Lung (tissue), 11 donors: ENCODE measurements at regions not wholly inside any gene's neighbourhood (a gene's known extent, or its start where the extent isn't known, plus 50 kb on each side); places are given as distances from the start of the nearest gene placed in this dataset.
A peak's percentile ranks its signal among the peaks of the same experiment; 100 is the strongest.

Experiments used
- ATAC-seq: fragments of 200-7000 bp; cut with Tn5 transposase; one replicate; pipeline ENCODE4 v1.9.1; 2020; ENCODE audit warnings: moderate number of reproducible peaks; ENCODE audit not compliant: insufficient read depth, low FRiP score
- DNase-seq, 3 donors: peaks; one replicate each; pipeline ENCODE4 v3.0.0-alpha.2; 2013 to 2017
- H3K27ac ChIP-seq, 2 donors: one replicate each; pipeline ENCODE4 v1.5.1; 2013; ENCODE audit warnings: mild to moderate bottlenecking in 2 of 2, moderate library complexity in 2 of 2, control low read depth in 1 of 2, inconsistent platforms in 1 of 2, low read depth in 1 of 2, low read length in 1 of 2
- H3K27me3 ChIP-seq, 3 donors: one replicate each; pipeline ENCODE4 v1.5.1; 2013; ENCODE audit warnings: low read length in 2 of 3; ENCODE audit not compliant: control insufficient read depth in 3 of 3, insufficient read depth in 3 of 3
- H3K36me3 ChIP-seq, 4 donors: one replicate each; pipeline ENCODE4 v1.5.1; 2013; ENCODE audit warnings: low read length in 4 of 4, mild to moderate bottlenecking in 1 of 4, moderate library complexity in 1 of 4; ENCODE audit not compliant: control insufficient read depth in 4 of 4, insufficient read depth in 4 of 4
- H3K4me1 ChIP-seq, 5 donors: one replicate each; pipeline ENCODE4 v1.5.1; 2013; ENCODE audit warnings: low read length in 5 of 5, mild to moderate bottlenecking in 2 of 5, moderate library complexity in 1 of 5; ENCODE audit not compliant: control insufficient read depth in 5 of 5, insufficient read depth in 5 of 5
- H3K4me3 ChIP-seq: one replicate; pipeline ENCODE4 v1.5.1; 2013; ENCODE audit warnings: mild to moderate bottlenecking, control low read depth, moderate library complexity
- H3K9ac ChIP-seq, 2 donors: one replicate each; pipeline ENCODE4 v1.5.1; 2013; ENCODE audit warnings: low read length in 2 of 2, control low read depth in 1 of 2; ENCODE audit not compliant: insufficient read depth in 1 of 2
- H3K9me3 ChIP-seq, 4 donors: one replicate each; pipeline ENCODE4 v1.5.1; 2013; ENCODE audit warnings: low read length in 3 of 4, mild to moderate bottlenecking in 1 of 4, moderate library complexity in 1 of 4; ENCODE audit not compliant: control insufficient read depth in 4 of 4, insufficient read depth in 3 of 4
- CTCF ChIP-seq: IDR thresholded peaks from 2 replicates; pipeline ENCODE4 v1.5.1; 2012; ENCODE audit warnings: mild to moderate bottlenecking; ENCODE audit errors: control extremely low read depth, extremely low read depth
- WGBS, 2 donors: extraction: QIAGEN DNeasy Blood & Tissue Kit; methylation state at CpG; one replicate each; pipeline ENCODE4 v1.1.7; 2013; 5-methylcytosine and 5-hydroxymethylcytosine counted together
- donor health status: control.
- donor health status: control.
- donor health status: Bipolar disorder and iron deficiency.
- donor health status: healthy.
- donor health status: DM: yes; HTN: yes; CAD: no.

GRCh38 chr6:134758621-134759020 is 191.3 kb downstream of the ALDH8A1 start:
- DNase-seq, result peak in 1 of 3 donors; percentile 6
- H3K4me3 ChIP-seq, result no peak overlapping the region
- H3K9me3 ChIP-seq, result no peaks in the 10 kb centered on the region
- H3K27me3 ChIP-seq, result no peaks in the 10 kb centered on the region
- peak overlapping the region in 1 of 2 donors; percentile 6 for H3K27ac ChIP-seq
- 92% methylated on average over 4 of the region's 4 CpGs for WGBS, 2 donors
- TF ChIP-seq CTCF, result no peak
- peaks cover 0 to 1% (median 0%) of the 10 kb centered on the region in 5 donors for H3K4me1 ChIP-seq
- H3K9ac ChIP-seq, result no peak overlapping the region
- no peaks in the 10 kb centered on the region for H3K36me3 ChIP-seq
- ATAC-seq, result no peak

- Histone ChIP-seq H3K36me3 (no peaks in the 10 kb centered on the region), H3K9ac (no peak overlapping the region), H3K27me3 (no peaks in the 10 kb centered on the region), H3K4me3 (no peak overlapping the region), H3K4me1 (peaks cover 0 to 1% (median 0%) of the 10 kb centered on the region in 5 donors), H3K9me3 (no peaks in the 10 kb centered on the region), H3K27ac (peak overlapping the region in 1 of 2 donors; percentile 39)
- no peak for TF ChIP-seq CTCF
- peak; percentile 72 for ATAC-seq
- 74 to 91% methylated on average over 1 of the region's 1 CpG for WGBS, 2 donors
- DNase-seq, result peak in 2 of 3 donors; percentile 29 to 69
Measured at GRCh38 chr6:134757911-134758361, 192.0 kb downstream of the ALDH8A1 start.

GRCh38 chr6:134756374-134757025 is 193.4 kb downstream of the ALDH8A1 start:
- ATAC-seq, result no peak
- no peak overlapping the region for H3K9ac ChIP-seq
- WGBS, 2 donors, result 96 to 97% methylated on average over 2 of the region's 2 CpGs

More at GRCh38 chr6:134756374-134757025, 193.4 kb downstream of the ALDH8A1 start:
- Histone ChIP-seq H3K4me3 (no peak overlapping the region), H3K9me3 (no peaks in the 10 kb centered on the region), H3K27ac (no peak overlapping the region), H3K27me3 (no peaks in the 10 kb centered on the region), H3K4me1 (peaks cover 0 to 1% (median 0%) of the 10 kb centered on the region in 5 donors), H3K36me3 (no peaks in the 10 kb centered on the region)
- no peak for TF ChIP-seq CTCF
- DNase-seq, result no peak
